ENCODE measurements at regions not wholly inside any gene's neighbourhood (a gene's known extent, or its start where the extent isn't known, plus 50 kb on each side); places are given as distances from the start of the nearest gene placed in this dataset.

- no peak for DNase-seq
Observed at GRCh38 chr2:16009560-16009959, 69.2 kb downstream of the MYCN start.

- no peak for DNase-seq
Observed at GRCh38 chr2:16008856-16009255, 68.5 kb downstream of the MYCN start.

GRCh38 chr2:16008331-16008850 is 68.0 kb downstream of the MYCN start:
- DNase-seq: no peak

GRCh38 chr2:16007167-16007934 is 67.0 kb downstream of the MYCN start:
- no peak for DNase-seq

GRCh38 chr2:16006537-16007166 is 66.3 kb downstream of the MYCN start:
- DNase-seq: no peak

- no peak for DNase-seq
Observed at GRCh38 chr2:16005816-16006536, 65.6 kb downstream of the MYCN start.

- DNase-seq: no peak
Observed at GRCh38 chr2:16005389-16005788, 65.0 kb downstream of the MYCN start.

GRCh38 chr2:16003809-16004208 is 63.5 kb downstream of the MYCN start:
- DNase-seq: no peak

GRCh38 chr2:16003152-16003551 is 62.8 kb downstream of the MYCN start:
- DNase-seq: no peak

- no peak for DNase-seq
Observed at GRCh38 chr2:16002575-16002974, 62.2 kb downstream of the MYCN start.

- no peak for DNase-seq
Observed at GRCh38 chr2:16002144-16002543, 61.8 kb downstream of the MYCN start.

GRCh38 chr2:16000642-16001041 is 60.3 kb downstream of the MYCN start:
- DNase-seq: no peak

GRCh38 chr2:15999596-16000469 is 59.5 kb downstream of the MYCN start:
- DNase-seq: no peak

GRCh38 chr2:15997728-15998280 is 57.5 kb downstream of the MYCN start:
- DNase-seq: no peak

GRCh38 chr2:15996536-15997423 is 56.4 kb downstream of the MYCN start:
- DNase-seq: no peak
